ENCODE measurements at regions not wholly inside any gene's neighbourhood (a gene's known extent, or its start where the extent isn't known, plus 50 kb on each side); places are given as distances from the start of the nearest gene placed in this dataset.

- TF ChIP-seq CTCF (IDR thresholded peaks at IDR 0.05) (no peak), POLR2A (IDR thresholded peaks at IDR 0.05) (no peak)
Measured at GRCh38 chr2:223294756-223295155, 242.8 kb downstream of the KCNE4 start.
